ENCODE measurements at regions not wholly inside any gene's neighbourhood (a gene's known extent, or its start where the extent isn't known, plus 50 kb on each side); places are given as distances from the start of the nearest gene placed in this dataset.

- TF ChIP-seq ZBTB42 (CRISPR knock-in tag; IDR thresholded peaks at IDR 0.05), result no peak
- no peak for TF ChIP-seq ZNF737 (CRISPR knock-in tag; IDR thresholded peaks at IDR 0.05; ENCODE audit: borderline replicate concordance)
- TF ChIP-seq HNF4A (CRISPR knock-in tag; IDR thresholded peaks at IDR 0.05), result peak; percentile 65
- no peak for TF ChIP-seq GMEB1 (CRISPR knock-in tag; IDR thresholded peaks at IDR 0.05; ENCODE audit: borderline replicate concordance)
- TF ChIP-seq DDIT3 (CRISPR knock-in tag; IDR thresholded peaks at IDR 0.05), result no peak
- no peak for TF ChIP-seq KLF6 (CRISPR knock-in tag; IDR thresholded peaks at IDR 0.05)
- no peak for TF ChIP-seq ZNF235 (CRISPR knock-in tag; IDR thresholded peaks at IDR 0.05; ENCODE audit: borderline replicate concordance)
- no peak for TF ChIP-seq FOXP1 (IDR thresholded peaks at IDR 0.05)
- no peak for TF ChIP-seq FOXP1 (CRISPR knock-in tag; IDR thresholded peaks at IDR 0.05)
- TF ChIP-seq ETV6 (CRISPR knock-in tag; conservative IDR thresholded peaks at IDR 0.05), result no peak
- TF ChIP-seq BHLHE40 (IDR thresholded peaks at IDR 0.05; ENCODE audit: low read length), result no peak
- TF ChIP-seq ARID4A (CRISPR knock-in tag; IDR thresholded peaks at IDR 0.05; ENCODE audit: borderline replicate concordance), result no peak
- no peak for TF ChIP-seq ZBTB20 (CRISPR knock-in tag; IDR thresholded peaks at IDR 0.05; ENCODE audit: borderline replicate concordance, low read depth)
- TF ChIP-seq FOSL2 (CRISPR knock-in tag; IDR thresholded peaks at IDR 0.05), result 0 out of 2 replicates have a peak, but pooled peaks have one; percentile 28
- TF ChIP-seq ZNF782 (CRISPR knock-in tag; IDR thresholded peaks at IDR 0.05; ENCODE audit: borderline replicate concordance), result no peak
- TF ChIP-seq ZXDC (CRISPR knock-in tag; IDR thresholded peaks at IDR 0.05), result no peak
- no peak for TF ChIP-seq ZNF616 (CRISPR knock-in tag; IDR thresholded peaks at IDR 0.05; ENCODE audit: low read depth)
- no peak for TF ChIP-seq PATZ1 (CRISPR knock-in tag; IDR thresholded peaks at IDR 0.05)
- TF ChIP-seq ISX (CRISPR knock-in tag; conservative IDR thresholded peaks at IDR 0.05), result no peak
- TF ChIP-seq MAF1 (CRISPR knock-in tag; IDR thresholded peaks at IDR 0.05; ENCODE audit: borderline replicate concordance), result no peak
- TF ChIP-seq PAF1 (CRISPR knock-in tag; IDR thresholded peaks at IDR 0.05), result no peak
Observed at GRCh38 chr6:147058786-147059385, 145.3 kb upstream of the STXBP5 start (continued).
